HepG2 (cell line): ENCODE measurements at regions not wholly inside any gene's neighbourhood (a gene's known extent, or its start where the extent isn't known, plus 50 kb on each side); places are given as distances from the start of the nearest gene placed in this dataset.

Experiments
- ATF7-NPFF ChIP-seq: sonication (generic); formaldehyde crosslinking; IDR thresholded peaks from 2 replicates; pipeline ENCODE4 v1.8.1; 2023; ENCODE audit warnings: mild to moderate bottlenecking, low read depth, missing genetic modification reagents, moderate library complexity
- CBX5 ChIP-seq: sonication (generic); formaldehyde crosslinking; IDR thresholded peaks from 2 replicates; pipeline ENCODE4 v1.4.0; 2020; ENCODE audit warnings: missing genetic modification reagents, borderline replicate concordance
- CEBPB ChIP-seq: IDR thresholded peaks from 2 replicates; pipeline ENCODE4 v1.6.1; 2011; ENCODE audit warnings: low read depth, low read length, improper control_type of control experiment, borderline replicate concordance
- EZH2 ChIP-seq: conservative IDR thresholded peaks from 2 replicates; pipeline ENCODE4 v1.6.1; 2012; ENCODE audit warnings: mild to moderate bottlenecking, low read depth, low read length, moderate library complexity
- FOSL2 ChIP-seq: sonication (generic); formaldehyde crosslinking; IDR thresholded peaks from 2 replicates; pipeline ENCODE4 v1.4.0; 2020; ENCODE audit warnings: missing genetic modification reagents
- GLI4 ChIP-seq: sonication (generic); formaldehyde crosslinking; IDR thresholded peaks from 2 replicates; pipeline ENCODE4 v1.5.1; 2020; ENCODE audit warnings: missing genetic modification reagents, mild to moderate bottlenecking, moderate library complexity, borderline replicate concordance
- KLF13 ChIP-seq: sonication (generic); formaldehyde crosslinking; IDR thresholded peaks from 2 replicates; pipeline ENCODE4 v1.4.0; 2020; ENCODE audit warnings: mild to moderate bottlenecking, missing genetic modification reagents
- SKIL ChIP-seq: sonication (generic); formaldehyde crosslinking; IDR thresholded peaks from 2 replicates; pipeline ENCODE4 v1.8.0; 2022; ENCODE audit warnings: missing genetic modification reagents, mild to moderate bottlenecking, moderate library complexity, borderline replicate concordance
- SMC3 ChIP-seq: IDR thresholded peaks from 2 replicates; pipeline ENCODE4 v1.6.1; 2011; ENCODE audit warnings: low read length, improper control_type of control experiment
- ZNF563 ChIP-seq: sonication (generic); formaldehyde crosslinking; IDR thresholded peaks from 2 replicates; pipeline ENCODE4 v1.8.0; 2022; ENCODE audit warnings: mild to moderate bottlenecking, moderate library complexity, missing genetic modification reagents
- ZNF674 ChIP-seq: sonication (generic); formaldehyde crosslinking; IDR thresholded peaks from 2 replicates; pipeline ENCODE4 v1.5.0; 2020; ENCODE audit warnings: low read depth, mild to moderate bottlenecking, missing genetic modification reagents
- ZNF777 ChIP-seq: sonication (generic); formaldehyde crosslinking; IDR thresholded peaks from 2 replicates; pipeline ENCODE4 v1.4.0; 2020; ENCODE audit warnings: missing genetic modification reagents

- TF ChIP-seq FOSL2 (CRISPR knock-in tag) (no peak), CEBPB (no peak), KLF13 (CRISPR knock-in tag) (no peak), SKIL (CRISPR knock-in tag) (no peak), SMC3 (no peak), ZNF563 (no peak), CBX5 (CRISPR knock-in tag) (no peak), ZNF777 (no peak), EZH2 (no peak), ZNF674 (no peak), ATF7-NPFF (CRISPR knock-in tag) (no peak), GLI4 (no peak)
Measured at GRCh38 chr6:80872951-80873308, 766.5 kb downstream of the BCKDHB start.
